SU-DHL-6 (cell line): ENCODE measurements at regions not wholly inside any gene's neighbourhood (a gene's known extent, or its start where the extent isn't known, plus 50 kb on each side); places are given as distances from the start of the nearest gene placed in this dataset.

Experiments
- EZH2phosphoT487 ChIP-seq: fragments of 200-600 bp; sonication (generic), shearing (Covaris generic); conservative IDR thresholded peaks from 2 replicates; pipeline ENCODE4 v1.6.1; 2018; ENCODE audit warnings: mild to moderate bottlenecking, antibody characterized with exemption, low read length, moderate library complexity, mixed read lengths
- TF ChIP-seq, protein P1 (sequence below): fragments of 200-600 bp; sonication (generic); IDR thresholded peaks from one replicate; pipeline ENCODE4 v1.5.1; 2017; ENCODE audit warnings: antibody characterized with exemption, mild to moderate bottlenecking, low read length, moderate library complexity; ENCODE audit not compliant: insufficient read depth, poor library complexity, severe bottlenecking

DNA sequence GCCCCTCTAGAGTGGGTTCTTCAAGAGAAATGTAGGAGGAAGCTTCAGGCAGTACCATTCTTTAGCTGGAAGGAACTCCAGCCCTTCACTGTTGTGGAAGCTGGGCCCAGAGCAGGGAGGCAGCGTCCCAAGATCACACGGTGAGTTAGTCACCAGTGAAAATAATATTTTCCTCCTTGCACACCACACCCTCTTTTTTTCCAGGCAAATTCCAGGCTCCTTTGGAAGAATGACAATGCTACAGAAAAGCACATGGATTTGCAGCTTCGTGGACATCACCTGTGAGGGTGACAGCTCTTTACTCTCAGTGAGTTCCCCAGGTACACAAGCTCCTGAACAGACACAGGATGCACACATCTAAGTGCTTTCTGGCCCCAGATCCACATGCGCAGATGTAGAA, 157.1 kb downstream of the COL6A3 start:
- TF ChIP-seq, protein P1, sequence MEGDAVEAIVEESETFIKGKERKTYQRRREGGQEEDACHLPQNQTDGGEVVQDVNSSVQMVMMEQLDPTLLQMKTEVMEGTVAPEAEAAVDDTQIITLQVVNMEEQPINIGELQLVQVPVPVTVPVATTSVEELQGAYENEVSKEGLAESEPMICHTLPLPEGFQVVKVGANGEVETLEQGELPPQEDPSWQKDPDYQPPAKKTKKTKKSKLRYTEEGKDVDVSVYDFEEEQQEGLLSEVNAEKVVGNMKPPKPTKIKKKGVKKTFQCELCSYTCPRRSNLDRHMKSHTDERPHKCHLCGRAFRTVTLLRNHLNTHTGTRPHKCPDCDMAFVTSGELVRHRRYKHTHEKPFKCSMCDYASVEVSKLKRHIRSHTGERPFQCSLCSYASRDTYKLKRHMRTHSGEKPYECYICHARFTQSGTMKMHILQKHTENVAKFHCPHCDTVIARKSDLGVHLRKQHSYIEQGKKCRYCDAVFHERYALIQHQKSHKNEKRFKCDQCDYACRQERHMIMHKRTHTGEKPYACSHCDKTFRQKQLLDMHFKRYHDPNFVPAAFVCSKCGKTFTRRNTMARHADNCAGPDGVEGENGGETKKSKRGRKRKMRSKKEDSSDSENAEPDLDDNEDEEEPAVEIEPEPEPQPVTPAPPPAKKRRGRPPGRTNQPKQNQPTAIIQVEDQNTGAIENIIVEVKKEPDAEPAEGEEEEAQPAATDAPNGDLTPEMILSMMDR = no peak
- no peak for TF ChIP-seq EZH2phosphoT487
